ENCODE measurements at regions not wholly inside any gene's neighbourhood (a gene's known extent, or its start where the extent isn't known, plus 50 kb on each side); places are given as distances from the start of the nearest gene placed in this dataset.
A peak's percentile ranks its signal among the peaks of the same experiment; 100 is the strongest.

- no peaks in the 10 kb centered on the region for H3K36me3 Mint-ChIP-seq
- no peaks in the 10 kb centered on the region for H3K36me3 ChIP-seq (ENCODE audit: control insufficient read depth, insufficient read depth, low read length)
- peaks cover 20% of the 10 kb centered on the region for H3K27me3 Mint-ChIP-seq
These were observed 281.0 kb downstream of the TSHZ3 start for GRCh38 chr19:31068268-31068667.

DNA sequence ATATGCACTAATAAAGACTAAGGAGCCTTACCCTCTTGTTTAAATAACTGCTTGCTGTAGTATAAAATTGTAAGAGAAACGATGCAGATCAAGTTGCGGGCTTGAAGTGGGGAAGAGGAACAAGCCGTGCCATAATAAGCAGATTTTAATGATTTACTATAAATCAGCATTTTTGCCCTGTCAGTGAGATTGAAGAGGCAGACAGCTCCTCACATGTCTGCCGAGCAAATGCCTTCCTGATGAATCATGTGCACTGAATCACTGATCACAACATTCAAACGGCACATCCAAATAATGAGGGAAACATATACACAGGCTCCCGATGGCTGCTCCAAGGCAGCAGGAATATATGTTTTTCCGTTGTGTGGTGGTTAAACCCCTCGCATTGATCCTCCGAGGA lies 282.9 kb downstream of the TSHZ3 start:
- no peak overlapping the region for H3K4me3 Mint-ChIP-seq
- H3K36me3 ChIP-seq (ENCODE audit: control insufficient read depth, insufficient read depth, low read length): no peaks in the 10 kb centered on the region
- H3K4me1 Mint-ChIP-seq: no peaks in the 10 kb centered on the region
- ATAC-seq (ENCODE audit: low read depth in 2 of 2): no peak
- H3K27me3 ChIP-seq (ENCODE audit: control insufficient read depth, insufficient read depth, low read length): no peaks in the 10 kb centered on the region
- H3K27ac Mint-ChIP-seq: no peak overlapping the region
- no peak overlapping the region for H3K27ac ChIP-seq (ENCODE audit: insufficient read depth, low read length, poor library complexity, severe bottlenecking)
- DNase-seq: no peak
- H3K36me3 Mint-ChIP-seq: no peaks in the 10 kb centered on the region
- H3K9me3 Mint-ChIP-seq: peaks cover 0 to 9% (median 0%) of the 10 kb centered on the region in 7 donors
- no peak overlapping the region for H3K4me3 ChIP-seq (ENCODE audit: low read depth, low read length)
- H3K4me1 ChIP-seq (ENCODE audit: control insufficient read depth, insufficient read depth, low read length, poor library complexity, severe bottlenecking): no peaks in the 10 kb centered on the region
- no peaks in the 10 kb centered on the region for H3K9me3 ChIP-seq (ENCODE audit: control insufficient read depth in 2 of 2, low read length in 2 of 2)
- H3K27me3 Mint-ChIP-seq: peaks cover 11% of the 10 kb centered on the region

More at GRCh38 chr19:31068268-31068667, 281.0 kb downstream of the TSHZ3 start:
- Histone ChIP-seq H3K4me3 (ENCODE audit: low read depth, low read length) (no peak overlapping the region), H3K27ac (ENCODE audit: insufficient read depth, low read length, poor library complexity, severe bottlenecking) (no peak overlapping the region), H3K4me1 (ENCODE audit: control insufficient read depth, insufficient read depth, low read length, poor library complexity, severe bottlenecking) (no peaks in the 10 kb centered on the region), H3K27me3 (ENCODE audit: control insufficient read depth, insufficient read depth, low read length) (no peaks in the 10 kb centered on the region), H3K9me3 (ENCODE audit: control insufficient read depth in 2 of 2, low read length in 2 of 2) (no peaks in the 10 kb centered on the region)
- H3K4me3 Mint-ChIP-seq: no peak overlapping the region
- H3K27ac Mint-ChIP-seq: no peak overlapping the region
- DNase-seq (no peak), ATAC-seq (ENCODE audit: low read depth in 2 of 2) (no peak)
- H3K9me3 Mint-ChIP-seq: no peaks in the 10 kb centered on the region
- no peaks in the 10 kb centered on the region for H3K4me1 Mint-ChIP-seq

DNA sequence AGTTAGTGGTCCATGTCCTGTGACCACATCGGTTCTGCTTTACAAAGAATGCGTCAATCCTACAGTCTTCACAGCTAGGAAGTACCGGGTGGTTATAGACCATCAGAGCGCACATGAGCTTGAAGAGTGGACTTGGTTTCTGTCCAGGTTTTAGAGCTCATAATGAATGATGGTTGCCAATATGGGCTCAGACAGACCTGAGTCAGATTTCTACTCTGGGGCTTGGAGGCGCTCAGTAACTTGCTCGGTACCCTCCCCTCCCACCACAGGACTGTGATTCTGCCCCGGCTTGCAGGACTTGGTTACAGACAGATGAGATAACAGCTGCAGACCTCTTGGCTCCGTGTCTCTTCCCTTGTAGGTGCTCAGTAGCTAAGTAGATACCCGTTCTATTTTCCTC lies 284.7 kb downstream of the TSHZ3 start:
- no peak for ATAC-seq (ENCODE audit: low read depth in 2 of 2)
- Histone ChIP-seq H3K4me3 (ENCODE audit: low read depth, low read length) (no peak overlapping the region), H3K27me3 (ENCODE audit: control insufficient read depth, insufficient read depth, low read length) (no peaks in the 10 kb centered on the region), H3K4me1 (ENCODE audit: control insufficient read depth, insufficient read depth, low read length, poor library complexity, severe bottlenecking) (no peaks in the 10 kb centered on the region), H3K27ac (ENCODE audit: insufficient read depth, low read length, poor library complexity, severe bottlenecking) (no peak overlapping the region), H3K9me3 (ENCODE audit: control insufficient read depth in 2 of 2, low read length in 2 of 2) (peaks cover 0 to 7% of the 10 kb centered on the region in 2 experiments), H3K36me3 (ENCODE audit: control insufficient read depth, insufficient read depth, low read length) (no peaks in the 10 kb centered on the region)
- no peak overlapping the region for H3K4me3 Mint-ChIP-seq
- H3K36me3 Mint-ChIP-seq: no peaks in the 10 kb centered on the region
- peaks cover 11% of the 10 kb centered on the region for H3K27me3 Mint-ChIP-seq
- peaks cover 0 to 16% (median 4%) of the 10 kb centered on the region in 7 donors for H3K9me3 Mint-ChIP-seq
- no peaks in the 10 kb centered on the region for H3K4me1 Mint-ChIP-seq
- no peak overlapping the region for H3K27ac Mint-ChIP-seq
- no peak for DNase-seq

DNA sequence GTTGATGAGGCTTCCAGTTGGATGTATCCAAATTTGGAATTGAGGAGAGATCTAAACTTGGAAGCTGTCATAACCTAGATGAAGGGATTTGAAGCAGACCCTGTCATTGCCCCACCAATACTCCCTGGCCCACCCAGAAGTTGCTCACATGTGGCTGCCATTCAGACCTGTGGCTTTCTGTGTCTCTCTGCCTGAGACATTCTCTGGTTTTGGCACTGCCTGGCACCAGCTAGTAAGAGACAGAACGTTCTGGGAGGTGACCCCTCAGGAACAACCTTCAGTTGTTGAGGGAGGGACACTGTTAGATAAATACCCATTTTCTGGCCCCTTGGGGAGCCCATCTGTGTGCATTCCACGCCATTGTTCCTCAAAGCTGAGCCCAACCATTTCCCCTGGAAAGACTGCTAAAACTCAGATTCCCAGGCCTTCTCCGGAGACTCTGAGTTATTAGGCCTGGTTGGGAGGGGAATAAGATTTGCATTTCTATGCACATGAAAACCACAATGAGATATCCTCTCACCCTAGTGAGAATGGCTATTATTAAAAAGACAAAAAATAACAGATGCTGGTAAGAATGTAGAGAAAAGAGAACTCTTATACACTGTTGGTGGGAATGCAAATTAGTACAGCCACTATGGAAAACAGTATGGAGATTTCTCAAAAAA lies 290.4 kb downstream of the TSHZ3 start:
- no peak overlapping the region for H3K4me3 ChIP-seq (ENCODE audit: low read depth, low read length)
- no peak overlapping the region for H3K27ac ChIP-seq (ENCODE audit: insufficient read depth, low read length, poor library complexity, severe bottlenecking)
- peaks cover 2% of the 10 kb centered on the region for H3K27me3 ChIP-seq (ENCODE audit: control insufficient read depth, insufficient read depth, low read length)
- no peaks in the 10 kb centered on the region for H3K4me1 ChIP-seq (ENCODE audit: control insufficient read depth, insufficient read depth, low read length, poor library complexity, severe bottlenecking)
- peaks cover 0 to 7% of the 10 kb centered on the region in 2 experiments for H3K9me3 ChIP-seq (ENCODE audit: control insufficient read depth in 2 of 2, low read length in 2 of 2)
- peaks cover 0 to 16% (median 6%) of the 10 kb centered on the region in 7 donors for H3K9me3 Mint-ChIP-seq
- ATAC-seq (ENCODE audit: low read depth in 2 of 2) (no peak), DNase-seq (no peak)
- H3K27me3 Mint-ChIP-seq: peaks cover 9% of the 10 kb centered on the region
- H3K27ac Mint-ChIP-seq: no peak overlapping the region
- H3K4me3 Mint-ChIP-seq: no peak overlapping the region
- no peaks in the 10 kb centered on the region for H3K4me1 Mint-ChIP-seq
- no peaks in the 10 kb centered on the region for H3K36me3 Mint-ChIP-seq
- no peaks in the 10 kb centered on the region for H3K36me3 ChIP-seq (ENCODE audit: control insufficient read depth, insufficient read depth, low read length)

- no peaks in the 10 kb centered on the region for H3K36me3 Mint-ChIP-seq
These were observed 291.8 kb downstream of the TSHZ3 start for GRCh38 chr19:31057476-31057875.

DNA sequence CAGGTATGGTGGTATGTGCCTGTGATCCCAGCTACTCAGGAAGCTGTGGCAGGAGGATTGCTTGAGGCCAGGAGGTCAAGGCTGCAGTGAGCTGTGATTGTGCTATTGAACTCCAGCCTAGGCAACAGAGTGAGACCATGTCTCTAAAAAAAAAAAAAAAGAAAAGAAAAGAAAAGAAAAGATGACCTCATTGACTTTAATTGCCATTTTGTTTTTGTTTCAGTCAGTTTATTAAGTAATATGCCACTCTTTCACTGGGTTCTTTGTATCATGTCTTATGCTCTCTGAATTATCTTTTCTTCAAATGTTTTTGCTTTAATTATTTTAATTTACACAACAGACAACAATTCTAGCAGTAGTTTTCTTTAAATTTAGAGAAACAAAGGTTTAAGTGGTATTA lies 293.8 kb downstream of the TSHZ3 start:
- H3K9me3 Mint-ChIP-seq: peaks cover 0 to 6% (median under 1%) of the 10 kb centered on the region in 7 donors
- DNase-seq (no peak), ATAC-seq (ENCODE audit: low read depth in 2 of 2) (no peak)
- H3K27ac ChIP-seq (ENCODE audit: insufficient read depth, low read length, poor library complexity, severe bottlenecking): no peak overlapping the region
- no peak overlapping the region for H3K4me3 ChIP-seq (ENCODE audit: low read depth, low read length)
- H3K36me3 ChIP-seq (ENCODE audit: control insufficient read depth, insufficient read depth, low read length): no peaks in the 10 kb centered on the region
- peaks cover 2% of the 10 kb centered on the region for H3K27me3 ChIP-seq (ENCODE audit: control insufficient read depth, insufficient read depth, low read length)
- H3K4me1 ChIP-seq (ENCODE audit: control insufficient read depth, insufficient read depth, low read length, poor library complexity, severe bottlenecking): no peaks in the 10 kb centered on the region
- no peak overlapping the region for H3K4me3 Mint-ChIP-seq
- H3K4me1 Mint-ChIP-seq: no peaks in the 10 kb centered on the region
- H3K27me3 Mint-ChIP-seq: peaks cover 10% of the 10 kb centered on the region
- peaks cover 0 to 5% of the 10 kb centered on the region in 2 experiments for H3K9me3 ChIP-seq (ENCODE audit: control insufficient read depth in 2 of 2, low read length in 2 of 2)
- no peaks in the 10 kb centered on the region for H3K36me3 Mint-ChIP-seq
- H3K27ac Mint-ChIP-seq: no peak overlapping the region

More at GRCh38 chr19:31057476-31057875, 291.8 kb downstream of the TSHZ3 start:
- peaks cover 0 to 12% (median 6%) of the 10 kb centered on the region in 7 donors for H3K9me3 Mint-ChIP-seq
- no peak overlapping the region for H3K4me3 Mint-ChIP-seq
- Histone ChIP-seq H3K36me3 (ENCODE audit: control insufficient read depth, insufficient read depth, low read length) (no peaks in the 10 kb centered on the region), H3K9me3 (ENCODE audit: control insufficient read depth in 2 of 2, low read length in 2 of 2) (peaks cover 0 to 7% of the 10 kb centered on the region in 2 experiments), H3K4me1 (ENCODE audit: control insufficient read depth, insufficient read depth, low read length, poor library complexity, severe bottlenecking) (no peaks in the 10 kb centered on the region), H3K27me3 (ENCODE audit: control insufficient read depth, insufficient read depth, low read length) (peaks cover 2% of the 10 kb centered on the region), H3K27ac (ENCODE audit: insufficient read depth, low read length, poor library complexity, severe bottlenecking) (no peak overlapping the region), H3K4me3 (ENCODE audit: low read depth, low read length) (no peak overlapping the region)
- no peak for DNase-seq
- H3K27me3 Mint-ChIP-seq: peaks cover 10% of the 10 kb centered on the region
- ATAC-seq (ENCODE audit: low read depth in 2 of 2): no peak
- H3K4me1 Mint-ChIP-seq: no peaks in the 10 kb centered on the region
- no peak overlapping the region for H3K27ac Mint-ChIP-seq

DNA sequence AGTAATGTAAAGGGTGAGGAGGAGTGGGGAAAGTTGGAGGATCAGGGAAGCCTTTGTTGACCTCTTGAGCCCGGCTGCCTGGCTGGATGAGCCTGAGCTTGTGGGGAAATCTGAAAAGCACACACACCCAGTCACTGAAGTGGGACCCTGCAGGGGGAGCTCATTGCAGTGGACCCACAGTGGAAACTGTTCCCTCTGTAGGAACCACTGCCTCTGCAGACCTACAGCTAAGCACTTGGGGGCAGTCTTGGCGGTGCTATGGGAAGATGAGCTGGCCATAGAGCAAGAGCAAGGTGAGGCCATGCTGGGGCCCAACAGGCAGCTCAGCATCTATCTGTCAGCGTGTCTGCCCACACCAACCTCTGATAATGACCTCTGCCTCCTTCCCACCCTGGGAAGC lies 294.8 kb downstream of the TSHZ3 start:
- Histone ChIP-seq H3K27me3 (ENCODE audit: control insufficient read depth, insufficient read depth, low read length) (peaks cover 2% of the 10 kb centered on the region), H3K27ac (ENCODE audit: insufficient read depth, low read length, poor library complexity, severe bottlenecking) (no peak overlapping the region), H3K9me3 (ENCODE audit: control insufficient read depth in 2 of 2, low read length in 2 of 2) (no peaks in the 10 kb centered on the region), H3K4me3 (ENCODE audit: low read depth, low read length) (no peak overlapping the region), H3K36me3 (ENCODE audit: control insufficient read depth, insufficient read depth, low read length) (no peaks in the 10 kb centered on the region), H3K4me1 (ENCODE audit: control insufficient read depth, insufficient read depth, low read length, poor library complexity, severe bottlenecking) (no peaks in the 10 kb centered on the region)
- DNase-seq (peak in 2 of 3 donors; percentile 8 to 18), ATAC-seq (ENCODE audit: low read depth in 2 of 2) (peak in 1 of 2 donors; percentile 43)
- Mint-ChIP-seq H3K27me3 (peaks cover 10% of the 10 kb centered on the region), H3K9me3 (peaks cover 0 to 4% (median 0%) of the 10 kb centered on the region in 7 donors), H3K4me1 (no peaks in the 10 kb centered on the region), H3K4me3 (no peak overlapping the region), H3K36me3 (no peaks in the 10 kb centered on the region), H3K27ac (no peak overlapping the region)

GRCh38 chr19:31049431-31049830 lies 299.8 kb downstream of the TSHZ3 start:
- Histone ChIP-seq H3K27ac (ENCODE audit: insufficient read depth, low read length, poor library complexity, severe bottlenecking) (no peak overlapping the region), H3K4me3 (ENCODE audit: low read depth, low read length) (no peak overlapping the region), H3K4me1 (ENCODE audit: control insufficient read depth, insufficient read depth, low read length, poor library complexity, severe bottlenecking) (no peaks in the 10 kb centered on the region), H3K36me3 (ENCODE audit: control insufficient read depth, insufficient read depth, low read length) (no peaks in the 10 kb centered on the region), H3K27me3 (ENCODE audit: control insufficient read depth, insufficient read depth, low read length) (no peaks in the 10 kb centered on the region), H3K9me3 (ENCODE audit: control insufficient read depth in 2 of 2, low read length in 2 of 2) (no peaks in the 10 kb centered on the region)
- Mint-ChIP-seq H3K27ac (no peak overlapping the region), H3K36me3 (no peaks in the 10 kb centered on the region), H3K9me3 (no peaks in the 10 kb centered on the region), H3K4me3 (no peak overlapping the region), H3K27me3 (peaks cover 6% of the 10 kb centered on the region), H3K4me1 (no peaks in the 10 kb centered on the region)
- no peak for ATAC-seq (ENCODE audit: low read depth in 2 of 2)
- no peak for DNase-seq

Measured in CD4-positive, CD25-positive, alpha-beta regulatory T cell (primary cell).